AG09319 (cell line): ENCODE measurements at regions not wholly inside any gene's neighbourhood (a gene's known extent, or its start where the extent isn't known, plus 50 kb on each side); places are given as distances from the start of the nearest gene placed in this dataset.

Experiments used
- DNase-seq: peaks from one replicate; pipeline ENCODE4 v3.0.0-alpha.2; 2010; ENCODE audit warnings: low read depth; ENCODE audit errors: extremely low read depth
- TF ChIP-seq, protein P1 (sequence below): IDR thresholded peaks from 2 replicates; pipeline ENCODE4 v1.5.1; 2011; ENCODE audit warnings: low read depth, mild to moderate bottlenecking, inconsistent platforms, low read length, moderate library complexity

GRCh38 chr15:61798631-61799030 is 261.6 kb downstream of the VPS13C start:
- TF ChIP-seq, protein P1, sequence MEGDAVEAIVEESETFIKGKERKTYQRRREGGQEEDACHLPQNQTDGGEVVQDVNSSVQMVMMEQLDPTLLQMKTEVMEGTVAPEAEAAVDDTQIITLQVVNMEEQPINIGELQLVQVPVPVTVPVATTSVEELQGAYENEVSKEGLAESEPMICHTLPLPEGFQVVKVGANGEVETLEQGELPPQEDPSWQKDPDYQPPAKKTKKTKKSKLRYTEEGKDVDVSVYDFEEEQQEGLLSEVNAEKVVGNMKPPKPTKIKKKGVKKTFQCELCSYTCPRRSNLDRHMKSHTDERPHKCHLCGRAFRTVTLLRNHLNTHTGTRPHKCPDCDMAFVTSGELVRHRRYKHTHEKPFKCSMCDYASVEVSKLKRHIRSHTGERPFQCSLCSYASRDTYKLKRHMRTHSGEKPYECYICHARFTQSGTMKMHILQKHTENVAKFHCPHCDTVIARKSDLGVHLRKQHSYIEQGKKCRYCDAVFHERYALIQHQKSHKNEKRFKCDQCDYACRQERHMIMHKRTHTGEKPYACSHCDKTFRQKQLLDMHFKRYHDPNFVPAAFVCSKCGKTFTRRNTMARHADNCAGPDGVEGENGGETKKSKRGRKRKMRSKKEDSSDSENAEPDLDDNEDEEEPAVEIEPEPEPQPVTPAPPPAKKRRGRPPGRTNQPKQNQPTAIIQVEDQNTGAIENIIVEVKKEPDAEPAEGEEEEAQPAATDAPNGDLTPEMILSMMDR, result no peak
- no peak for DNase-seq

DNA sequence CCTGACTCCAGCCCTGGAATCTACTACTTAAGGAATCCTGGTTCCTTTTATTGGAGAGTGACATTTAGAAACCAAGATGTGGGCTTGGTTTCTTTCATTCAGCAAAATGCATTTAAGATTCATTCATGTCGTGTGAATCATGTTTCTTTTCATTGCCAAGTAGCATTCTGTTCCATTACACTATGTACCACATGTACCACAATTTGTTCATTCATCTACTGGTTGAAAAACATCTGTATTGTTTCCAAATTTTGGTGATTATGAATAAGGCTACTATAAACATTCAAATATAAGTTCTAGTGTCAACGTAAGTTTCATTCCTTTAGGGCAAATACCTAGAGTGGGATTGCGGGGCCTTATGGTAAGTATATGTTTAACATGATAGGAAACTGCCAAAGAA is 264.2 kb downstream of the VPS13C start:
- TF ChIP-seq, protein P1, result no peak
- no peak for DNase-seq

- DNase-seq, result no peak
- TF ChIP-seq, protein P1, result no peak
These were observed 265.4 kb downstream of the VPS13C start for GRCh38 chr15:61794881-61795280.

DNA sequence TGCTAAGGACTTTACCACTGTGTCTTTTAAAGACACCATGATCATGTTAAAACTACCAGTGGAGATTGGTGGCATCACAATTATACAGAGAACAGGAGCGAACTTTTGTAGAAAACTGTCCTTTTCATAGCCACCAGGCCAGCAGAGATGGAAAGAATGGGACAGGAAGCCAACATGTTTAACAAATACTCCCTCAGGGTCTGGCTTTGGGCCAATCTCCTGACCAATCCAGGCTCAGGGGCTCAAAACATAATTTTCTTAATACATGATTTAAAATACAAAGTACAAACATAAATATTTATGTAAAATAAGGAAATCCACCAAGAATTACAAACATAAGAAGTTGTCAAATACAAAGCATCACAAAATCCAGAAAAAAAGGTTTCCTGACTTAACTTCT is 266.0 kb downstream of the VPS13C start:
- DNase-seq, result no peak

DNA sequence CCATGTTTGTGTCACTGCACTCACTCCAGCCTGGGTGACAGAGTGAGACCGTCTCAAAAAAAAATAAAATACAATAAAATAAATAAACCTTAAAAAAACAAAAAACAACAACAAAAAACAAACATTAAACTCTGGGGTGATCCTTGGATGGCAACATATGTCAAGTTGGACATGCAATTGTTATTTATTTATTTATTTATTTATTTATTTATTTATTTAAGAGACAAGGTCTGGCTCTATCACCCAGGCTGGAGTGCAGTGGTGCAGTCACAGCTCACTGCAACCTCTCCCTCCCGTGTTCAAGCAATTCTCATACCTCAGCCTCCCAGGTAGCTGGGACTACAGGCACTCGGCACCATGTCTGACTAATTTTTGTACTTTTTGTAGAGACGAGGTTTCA is 275.5 kb downstream of the VPS13C start:
- TF ChIP-seq, protein P1, result no peak
- no peak for DNase-seq

More for the DNA sequence above, 266.0 kb downstream of the VPS13C start:
- TF ChIP-seq, protein P1, result no peak

DNA sequence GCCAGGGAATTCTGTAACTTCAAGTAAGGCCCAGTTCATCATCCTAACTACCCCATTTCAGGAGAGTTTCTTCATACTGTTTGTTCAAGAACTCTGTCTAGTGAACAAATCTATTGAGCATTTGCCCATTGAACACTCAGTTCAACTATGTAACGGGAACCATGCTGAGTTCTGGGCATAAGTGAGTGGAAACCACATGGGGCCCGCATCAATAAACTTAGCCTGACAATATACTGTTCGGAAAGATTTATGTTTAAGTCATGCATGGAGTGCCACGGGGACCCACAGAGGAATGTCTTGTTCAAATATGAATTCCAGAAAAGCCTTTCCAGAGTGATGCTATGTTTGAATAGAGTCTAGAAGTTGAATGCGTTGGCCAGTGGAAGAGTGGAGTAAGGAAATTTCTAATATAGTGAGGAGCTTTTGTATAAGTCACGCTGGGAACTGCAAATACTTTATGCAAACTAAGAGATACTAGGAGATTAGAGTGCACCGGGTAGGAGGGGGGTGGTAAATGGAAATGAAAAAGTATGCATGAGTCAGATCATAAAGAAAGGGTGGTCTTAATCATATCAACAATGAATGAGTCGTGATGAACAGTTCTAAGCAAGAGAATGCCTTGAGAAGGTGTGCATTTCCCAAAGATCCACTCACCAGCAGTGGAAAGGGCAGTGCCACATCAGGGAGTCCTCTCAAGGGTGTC is 279.8 kb downstream of the VPS13C start:
- DNase-seq, result no peak
- TF ChIP-seq, protein P1, result no peak

DNA sequence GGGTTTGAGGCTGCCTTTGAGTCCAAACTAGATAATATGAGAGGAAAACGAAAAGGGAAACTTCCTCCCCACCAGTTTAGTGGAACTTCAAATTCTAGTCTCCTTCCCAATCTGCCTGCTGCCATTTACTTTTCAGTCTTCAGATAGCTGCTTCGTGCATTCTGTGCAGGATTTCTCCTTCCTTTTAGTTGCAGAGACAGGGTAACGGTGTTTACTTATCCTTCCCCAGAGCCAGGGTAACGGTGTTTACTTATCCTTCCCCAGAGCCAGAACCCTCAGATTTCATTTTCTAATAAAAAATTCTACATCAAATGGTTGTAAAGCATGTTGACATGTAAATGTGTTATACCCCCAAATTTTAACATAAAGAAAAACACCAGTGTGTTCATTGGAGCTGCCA is 282.6 kb downstream of the VPS13C start:
- TF ChIP-seq, protein P1, result no peak
- DNase-seq, result no peak
